ENCODE measurements at regions not wholly inside any gene's neighbourhood (a gene's known extent, or its start where the extent isn't known, plus 50 kb on each side); places are given as distances from the start of the nearest gene placed in this dataset.

DNA sequence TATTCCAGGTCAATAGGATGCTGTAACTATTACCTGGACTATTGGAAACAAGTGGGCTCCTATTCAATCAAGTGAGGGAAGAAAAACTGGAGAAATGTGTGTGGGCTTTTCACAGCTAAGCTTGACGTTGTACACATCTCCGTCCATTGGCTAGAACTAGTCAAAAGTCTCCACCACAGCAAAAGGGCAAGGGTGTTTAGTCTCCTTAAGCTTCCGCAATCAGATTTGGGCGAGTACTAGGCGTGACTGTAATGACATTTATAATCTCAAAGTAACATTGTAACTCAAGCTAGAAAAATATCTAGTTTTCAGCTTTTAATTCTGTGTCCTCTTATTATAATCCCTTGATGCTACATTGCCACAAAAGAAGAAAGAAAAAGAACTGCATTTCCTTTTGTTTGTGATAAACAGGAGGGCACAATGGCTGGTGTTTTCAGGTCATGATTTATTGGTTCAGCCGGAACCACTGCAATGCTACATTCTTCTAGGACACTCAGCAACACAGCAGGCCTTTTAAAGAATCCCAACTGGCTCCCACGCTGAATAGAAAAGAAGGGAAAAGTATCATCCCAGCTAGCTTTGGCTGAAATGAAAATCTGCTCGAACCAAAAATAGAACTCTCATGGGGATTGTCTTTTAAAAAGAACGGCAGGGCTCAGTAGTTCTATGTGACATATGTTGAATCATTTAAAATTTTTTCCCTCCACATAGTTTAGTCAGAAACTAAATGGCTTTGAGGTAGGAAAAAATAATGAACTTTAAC, 387.7 kb downstream of the BTBD3 start (continued):
- TF ChIP-seq MXI1 (IDR thresholded peaks at IDR 0.05; ENCODE audit: low read depth, low read length) = no peak
- no peak for TF ChIP-seq NR0B1 (IDR thresholded peaks at IDR 0.05; ENCODE audit: partially characterized antibody)

- no peak for ATAC-seq
- H3K9ac ChIP-seq (ENCODE audit: insufficient read depth in 1 of 2, low read depth in 2 of 2, low read length in 2 of 2) = no peak overlapping the region
- no peak overlapping the region for H3K27ac ChIP-seq (ENCODE audit: extremely low read depth, low read depth, low read length)
- no peak for DNase-seq (ENCODE audit: extremely low read depth in 1 of 4, low spot score in 3 of 4)
- H3K27me3 ChIP-seq (ENCODE audit: control insufficient read depth in 2 of 2, insufficient read depth in 2 of 2, low read length in 2 of 2) = no peaks in the 10 kb centered on the region
- 0% methylated on average over 2 of the region's 2 CpGs for WGBS (ENCODE audit: insufficient coverage, low coverage, missing lambda C conversion rate)
- no peak overlapping the region for H3K4me2 ChIP-seq (ENCODE audit: insufficient read depth, low read length)
- H3K4me3 ChIP-seq = no peak overlapping the region
- no peaks in the 10 kb centered on the region for H3K79me2 ChIP-seq (ENCODE audit: control insufficient read depth, insufficient read depth, low read length)
- no peaks in the 10 kb centered on the region for H4K20me1 ChIP-seq (replicated peaks; ENCODE audit: control insufficient read depth, insufficient read depth, low read length)
- H3K36me3 ChIP-seq (ENCODE audit: control insufficient read depth, insufficient read depth, low read length) = no peaks in the 10 kb centered on the region
- no peak for FAIRE-seq
- no peaks in the 10 kb centered on the region for H3K9me1 ChIP-seq (ENCODE audit: control insufficient read depth, insufficient read depth, low read length)
- CTCF ChIA-PET (ENCODE audit: low intra/inter-chr PET ratio) = no interaction called here
- BruUV-seq (replicated peaks) = no TSS peak
- no peak for TF ChIP-seq NR2C2 (CRISPR knock-in tag; IDR thresholded peaks at IDR 0.05)
- no peak for TF ChIP-seq NR2C2 (tag; IDR thresholded peaks at IDR 0.05)
- no peaks in the 10 kb centered on the region for H3K4me1 ChIP-seq (replicated peaks in 1 of 2; ENCODE audit: control insufficient read depth in 2 of 2, insufficient read depth in 2 of 2, low read length in 2 of 2)
- in situ Hi-C loops (cut with MboI) (loop anchor here (10.0 kb wide), 1 partner anchor 559 kb away; no protein-coding TSS in a partner anchor), intact Hi-C loops (cut with micrococcal nuclease) (no loop called here)
- POLR2A ChIA-PET = no interaction called here
- no peak overlapping the region for H2AFZ ChIP-seq (ENCODE audit: low read depth, low read length)
- H3K9me3 ChIP-seq (replicated peaks; ENCODE audit: control insufficient read depth, insufficient read depth, low read depth, low read length) = no peaks in the 10 kb centered on the region
These were observed 388.4 kb downstream of the BTBD3 start for GRCh38 chr20:12306107-12306506.
